IMR-90 (cell line): ENCODE measurements at regions not wholly inside any gene's neighbourhood (a gene's known extent, or its start where the extent isn't known, plus 50 kb on each side); places are given as distances from the start of the nearest gene placed in this dataset.

Source experiments
- ATAC-seq: fragments of 200-7000 bp; cut with Tn5 transposase; 2 replicates; pipeline ENCODE4 v1.9.1; 2020; ENCODE audit warnings: low read depth, mild to moderate bottlenecking, moderate library complexity
- BruUV-seq: library from RNA; stranded (reverse); fragments of 400-500 nt; replicated peaks from 2 replicates; lab custom pipeline; 2021; lab: Mats Ljungman, UMichigan
- CTCF ChIA-PET: fragments of 300-600 bp; formaldehyde crosslinking; extraction: SDS; loops from one replicate; lab custom pipeline; 2021; ENCODE audit warnings: antibody characterized with exemption; lab: Yijun Ruan, JAX
- POLR2A ChIA-PET: fragments of 300-600 bp; sonication (Branson Sonifier 250); formaldehyde crosslinking; loops from one replicate; lab custom pipeline; 2022; ENCODE audit warnings: antibody characterized with exemption; ENCODE audit not compliant: unreplicated experiment; lab: Charles Lee
- DNase-seq: peaks from one replicate; pipeline ENCODE4 v3.0.0; 2013
- H2AFZ ChIP-seq: replicated peaks from 2 replicates; pipeline ENCODE3; 2013; ENCODE audit warnings: low read length, mild to moderate bottlenecking; ENCODE audit not compliant: poor library complexity
- H2AK5ac ChIP-seq: 2 replicates; pipeline ENCODE4 v1.6.1; 2013; ENCODE audit warnings: low read depth, low read length, inconsistent platforms
- H2AK9ac ChIP-seq: replicated peaks from 2 replicates; pipeline ENCODE3; 2013; ENCODE audit warnings: mild to moderate bottlenecking, low read depth, low read length, moderate library complexity; ENCODE audit not compliant: poor library complexity
- H2BK120ac ChIP-seq: 2 replicates; pipeline ENCODE4 v1.6.1; 2013; ENCODE audit warnings: low read depth, low read length, inconsistent platforms
- H2BK15ac ChIP-seq: 3 replicates; pipeline ENCODE4 v1.6.1; 2013; ENCODE audit warnings: low read depth, low read length, inconsistent platforms
- H2BK20ac ChIP-seq: 2 replicates; pipeline ENCODE4 v1.6.1; 2013; ENCODE audit warnings: low read depth, mild to moderate bottlenecking, inconsistent platforms, low read length, moderate library complexity
- H2BK5ac ChIP-seq: 2 replicates; pipeline ENCODE4 v1.6.1; 2013; ENCODE audit warnings: mild to moderate bottlenecking, low read depth, low read length, inconsistent platforms; ENCODE audit not compliant: poor library complexity, severe bottlenecking
- H3K14ac ChIP-seq: replicated peaks from 2 replicates; pipeline ENCODE4 v1.6.1; 2013; ENCODE audit warnings: low read depth, low read length, inconsistent platforms
- H3K18ac ChIP-seq: 2 replicates; pipeline ENCODE4 v1.6.1; 2013; ENCODE audit warnings: low read depth, low read length, control low read depth
- H3K23ac ChIP-seq: 2 replicates; pipeline ENCODE4 v1.6.1; 2013; ENCODE audit warnings: low read depth, low read length, inconsistent platforms
- H3K27ac ChIP-seq: 2 replicates; pipeline ENCODE4 v1.5.1; 2013; ENCODE audit warnings: mild to moderate bottlenecking, control low read depth, low read length; ENCODE audit not compliant: insufficient read depth
- H3K27me3 ChIP-seq: 2 replicates; pipeline ENCODE4 v1.6.1; 2013; ENCODE audit warnings: low read length; ENCODE audit not compliant: control insufficient read depth, insufficient read depth
- H3K36me3 ChIP-seq: 2 replicates; pipeline ENCODE4 v1.6.1; 2013; ENCODE audit warnings: low read length, mixed read lengths; ENCODE audit not compliant: control insufficient read depth, insufficient read depth
- H3K4ac ChIP-seq: 2 replicates; pipeline ENCODE4 v1.6.1; 2013; ENCODE audit warnings: low read depth, low read length, inconsistent platforms
- H3K4me1 ChIP-seq: 2 replicates; pipeline ENCODE4 v1.6.1; 2013; ENCODE audit warnings: low read length, mixed read lengths; ENCODE audit not compliant: control insufficient read depth, insufficient read depth
- H3K4me2 ChIP-seq: 2 replicates; pipeline ENCODE4 v1.6.1; 2013; ENCODE audit warnings: low read depth, mild to moderate bottlenecking, control low read depth, low read length, moderate library complexity
- H3K4me3 ChIP-seq: 2 replicates; pipeline ENCODE4 v1.5.1; 2013; ENCODE audit warnings: low read depth, mild to moderate bottlenecking, control low read depth, low read length, moderate library complexity; ENCODE audit not compliant: insufficient read depth
- H3K56ac ChIP-seq: 2 replicates; pipeline ENCODE4 v1.6.1; 2013; ENCODE audit warnings: low read length, inconsistent platforms; ENCODE audit not compliant: insufficient read depth; ENCODE audit errors: extremely low read depth
- H3K79me1 ChIP-seq, 2 experiments: 2 replicates each; pipeline ENCODE4 v1.6.1; 2013; ENCODE audit warnings: low read length in 2 of 2, inconsistent platforms in 1 of 2, low read depth in 1 of 2
- H3K9ac ChIP-seq: 2 replicates; pipeline ENCODE4 v1.6.1; 2013; ENCODE audit warnings: low read depth, low read length, control low read depth
- H3K9me1 ChIP-seq: 2 replicates; pipeline ENCODE4 v1.6.1; 2013; ENCODE audit warnings: low read length, inconsistent platforms; ENCODE audit not compliant: insufficient read depth
- H3K9me3 ChIP-seq: 2 replicates; pipeline ENCODE4 v1.6.1; 2013; ENCODE audit warnings: low read length; ENCODE audit not compliant: control insufficient read depth, insufficient read depth
- H4K20me1 ChIP-seq: 2 replicates; pipeline ENCODE4 v1.6.1; 2013; ENCODE audit warnings: low read length, inconsistent platforms; ENCODE audit not compliant: insufficient read depth
- H4K5ac ChIP-seq: 2 replicates; pipeline ENCODE4 v1.6.1; 2013; ENCODE audit warnings: mild to moderate bottlenecking, low read depth, low read length, control low read depth
- H4K8ac ChIP-seq, 2 experiments: 2 replicates each; pipeline ENCODE4 v1.6.1; 2013; ENCODE audit warnings: low read depth in 2 of 2, low read length in 2 of 2, control low read depth in 1 of 2, inconsistent platforms in 1 of 2
- H4K91ac ChIP-seq: 2 replicates; pipeline ENCODE4 v1.6.1; 2013; ENCODE audit warnings: low read depth, low read length, inconsistent platforms; ENCODE audit not compliant: insufficient read depth
- MXI1 ChIP-seq: IDR thresholded peaks from 2 replicates; pipeline ENCODE4 v1.6.1; 2012; ENCODE audit warnings: low read depth, mild to moderate bottlenecking, low read length, moderate library complexity, borderline replicate concordance
- WGBS, 2 experiments: methylation state at CpG; one replicate each; pipeline versions ENCODE4 v1.1.5 to v1.1.7; 2013; ENCODE audit warnings: missing lambda C conversion rate in 2 of 2; ENCODE audit not compliant: insufficient read length in 1 of 2; ENCODE audit errors: extremely low coverage in 2 of 2; 5-methylcytosine and 5-hydroxymethylcytosine counted together
- dilution Hi-C: fragments of 300-500 bp; cut with HindIII; formaldehyde crosslinking; loops from one replicate; pipeline ENCODE4 v1.14.3; 2018; ENCODE audit warnings: low sequenced_read_pairs; ENCODE audit not compliant: unreplicated experiment
- in situ Hi-C: fragments of 300-500 bp; cut with MboI; formaldehyde crosslinking; loops from 3 replicates; pipeline ENCODE4 v1.14.3; 2019; ENCODE audit warnings: low sequenced_read_pairs, inconsistent platforms, mixed read lengths
- intact Hi-C: fragments of 100-400 bp; cut with micrococcal nuclease; formaldehyde crosslinking; loops from 2 replicates; pipeline ENCODE4 v1.10.0; 2022

GRCh38 chr2:52520644-52521043 is 1247.0 kb upstream of the CHAC2 start:
- H3K9ac ChIP-seq, result no peak overlapping the region
- H3K56ac ChIP-seq, result no peak overlapping the region
- H4K8ac ChIP-seq, result no peak overlapping the region
- H3K4me1 ChIP-seq, result no peaks in the 10 kb centered on the region
- CTCF ChIA-PET, result no interaction called here
- H4K91ac ChIP-seq, result peak overlapping the region; percentile 65; the same call in 1 of the 2 replicates
- peak overlapping the region; percentile 25; the same call in 1 of the 2 replicates for H3K18ac ChIP-seq
- ATAC-seq (no peak), DNase-seq (no peak)
- no peaks in the 10 kb centered on the region for H3K27me3 ChIP-seq
- H2BK120ac ChIP-seq, result peak overlapping the region; percentile 35; the same call in 1 of the 2 replicates
- in situ Hi-C loops (no loop called here), intact Hi-C loops (no loop called here), dilution Hi-C loops (no loop called here)
- H3K23ac ChIP-seq, result 0 out of 2 replicates have a peak overlapping the region, but pooled peaks have one; percentile 36
- H3K4me2 ChIP-seq, result no peak overlapping the region
- H3K79me1 ChIP-seq, result no peaks in the 10 kb centered on the region
- no peaks in the 10 kb centered on the region for H3K36me3 ChIP-seq
- no peak overlapping the region for H2AK9ac ChIP-seq
- H3K4me3 ChIP-seq, result no peak overlapping the region
- no peak overlapping the region for H3K14ac ChIP-seq
- no TSS peak for BruUV-seq
- H4K5ac ChIP-seq, result peak overlapping the region; percentile 53; the same call in 1 of the 2 replicates
- no peak overlapping the region for H2BK15ac ChIP-seq
- H4K20me1 ChIP-seq, result no peaks in the 10 kb centered on the region
- no CpG with 5 or more reads among the region's 1 CpG for WGBS, 2 experiments
- no peaks in the 10 kb centered on the region for H3K9me1 ChIP-seq
- TF ChIP-seq MXI1, result no peak
- no peak overlapping the region for H2AFZ ChIP-seq
- 0 out of 2 replicates have a peak overlapping the region, but pooled peaks have one; percentile 53 for H3K4ac ChIP-seq
- H2BK5ac ChIP-seq, result peak overlapping the region; percentile 9
- H3K9me3 ChIP-seq, result peaks cover 7% of the 10 kb centered on the region
- POLR2A ChIA-PET, result no interaction called here
- no peak overlapping the region for H3K27ac ChIP-seq
- H2BK20ac ChIP-seq, result peak overlapping the region; percentile 54
- no peak overlapping the region for H2AK5ac ChIP-seq
